ENCODE measurements at regions not wholly inside any gene's neighbourhood (a gene's known extent, or its start where the extent isn't known, plus 50 kb on each side); places are given as distances from the start of the nearest gene placed in this dataset.

- Histone ChIP-seq H3K4me3 (no peak overlapping the region), H3K27ac (no peak overlapping the region), H3K9me3 (no peaks in the 10 kb centered on the region), H3K4me1 (no peaks in the 10 kb centered on the region), H3K36me3 (no peaks in the 10 kb centered on the region), H3K27me3 (no peaks in the 10 kb centered on the region)
- no peak for TF ChIP-seq CTCF (IDR thresholded peaks at IDR 0.05)
- no peak for DNase-seq (ENCODE audit: low spot score)
These were observed 315.9 kb upstream of the SEMA3A start for GRCh38 chr7:84510505-84510904.

GRCh38 chr7:84509522-84509921 lies 314.9 kb upstream of the SEMA3A start:
- TF ChIP-seq CTCF (IDR thresholded peaks at IDR 0.05), result no peak
- Histone ChIP-seq H3K27me3 (no peaks in the 10 kb centered on the region), H3K9me3 (no peaks in the 10 kb centered on the region), H3K4me1 (no peaks in the 10 kb centered on the region), H3K27ac (no peak overlapping the region), H3K4me3 (no peak overlapping the region), H3K36me3 (no peaks in the 10 kb centered on the region)
- DNase-seq (ENCODE audit: low spot score), result no peak

GRCh38 chr7:84508606-84509005 lies 314.0 kb upstream of the SEMA3A start:
- H3K4me3 ChIP-seq, result no peak overlapping the region
- no peaks in the 10 kb centered on the region for H3K36me3 ChIP-seq
- H3K4me1 ChIP-seq, result no peaks in the 10 kb centered on the region
- no peaks in the 10 kb centered on the region for H3K27me3 ChIP-seq
- no peak overlapping the region for H3K27ac ChIP-seq
- DNase-seq (ENCODE audit: low spot score), result no peak
- no peaks in the 10 kb centered on the region for H3K9me3 ChIP-seq
- no peak for TF ChIP-seq CTCF (IDR thresholded peaks at IDR 0.05)

GRCh38 chr7:84507529-84507928 lies 312.9 kb upstream of the SEMA3A start:
- TF ChIP-seq CTCF (IDR thresholded peaks at IDR 0.05), result no peak
- Histone ChIP-seq H3K36me3 (no peaks in the 10 kb centered on the region), H3K4me1 (no peaks in the 10 kb centered on the region), H3K9me3 (no peaks in the 10 kb centered on the region), H3K27me3 (no peaks in the 10 kb centered on the region), H3K4me3 (no peak overlapping the region), H3K27ac (no peak overlapping the region)
- DNase-seq (ENCODE audit: low spot score), result no peak

- Histone ChIP-seq H3K36me3 (no peaks in the 10 kb centered on the region), H3K4me3 (no peak overlapping the region), H3K27me3 (no peaks in the 10 kb centered on the region), H3K27ac (no peak overlapping the region), H3K4me1 (no peaks in the 10 kb centered on the region), H3K9me3 (no peaks in the 10 kb centered on the region)
- no peak for TF ChIP-seq CTCF (IDR thresholded peaks at IDR 0.05)
- no peak for DNase-seq (ENCODE audit: low spot score)
These were observed 311.6 kb upstream of the SEMA3A start for GRCh38 chr7:84506151-84506550.

GRCh38 chr7:84502239-84502638 lies 307.6 kb upstream of the SEMA3A start:
- TF ChIP-seq CTCF (IDR thresholded peaks at IDR 0.05), result no peak
- no peaks in the 10 kb centered on the region for H3K27me3 ChIP-seq
- no peaks in the 10 kb centered on the region for H3K9me3 ChIP-seq
- no peak overlapping the region for H3K4me3 ChIP-seq
- no peaks in the 10 kb centered on the region for H3K36me3 ChIP-seq
- H3K27ac ChIP-seq, result no peak overlapping the region
- no peak for DNase-seq (ENCODE audit: low spot score)
- H3K4me1 ChIP-seq, result no peaks in the 10 kb centered on the region

Measured in right atrium auricular region (tissue), 2 donors.